Dendritic cell treated with granulocyte-macrophage colony-stimulating factor and Interleukin-4, amounts not matched to agents 40 ng/mL and 50 ng/mL, for 4 days (primary cell): ENCODE measurements at regions not wholly inside any gene's neighbourhood (a gene's known extent, or its start where the extent isn't known, plus 50 kb on each side); places are given as distances from the start of the nearest gene placed in this dataset.

ENCODE experiments used
- H3K27ac Mint-ChIP-seq: one replicate; pipeline ENCODE4 v1.8.0; 2022; ENCODE audit warnings: mild to moderate bottlenecking, mixed read lengths
- H3K27me3 Mint-ChIP-seq: one replicate; pipeline ENCODE4 v1.8.0; 2022; ENCODE audit warnings: mild to moderate bottlenecking, mixed read lengths
- H3K36me3 Mint-ChIP-seq: one replicate; pipeline ENCODE4 v1.8.0; 2022; ENCODE audit warnings: low read depth, mixed read lengths
- H3K4me1 Mint-ChIP-seq: one replicate; pipeline ENCODE4 v1.8.0; 2022; ENCODE audit warnings: low read depth, mixed read lengths
- H3K4me3 Mint-ChIP-seq: one replicate; pipeline ENCODE4 v1.8.0; 2022; ENCODE audit warnings: mild to moderate bottlenecking, moderate library complexity, mixed read lengths
- H3K9me3 Mint-ChIP-seq: one replicate; pipeline ENCODE4 v1.8.0; 2022; ENCODE audit warnings: mixed read lengths
- intact Hi-C: fragments of 100-400 bp; cut with micrococcal nuclease; formaldehyde crosslinking; loops from one replicate; pipeline ENCODE4 v1.15.0; 2022

DNA sequence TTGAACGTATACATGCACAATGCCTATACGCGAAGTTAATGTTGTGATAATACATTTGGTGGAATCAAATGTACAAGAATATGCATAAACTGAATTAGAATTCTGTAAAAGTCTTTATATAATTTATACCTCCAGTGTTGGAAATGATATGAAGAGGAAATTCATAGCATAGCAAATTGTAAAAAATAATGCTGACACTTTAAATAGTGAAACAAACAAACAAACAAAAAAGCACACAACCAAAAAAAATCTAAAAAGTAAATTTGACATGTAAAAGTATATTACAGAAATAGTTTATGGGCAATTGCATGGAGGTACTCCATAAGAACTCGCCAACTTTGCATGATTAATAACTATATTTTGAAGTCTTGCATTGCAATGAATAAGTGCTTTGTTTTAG lies 780.9 kb downstream of the TBC1D32 start:
- no peaks in the 10 kb centered on the region for H3K36me3 Mint-ChIP-seq
- intact Hi-C loops: no loop called here
- no peaks in the 10 kb centered on the region for H3K9me3 Mint-ChIP-seq
- no peaks in the 10 kb centered on the region for H3K4me1 Mint-ChIP-seq
- no peaks in the 10 kb centered on the region for H3K27me3 Mint-ChIP-seq
- no peak overlapping the region for H3K27ac Mint-ChIP-seq
- no peak overlapping the region for H3K4me3 Mint-ChIP-seq

GRCh38 chr6:120545353-120545752 lies 788.9 kb downstream of the TBC1D32 start:
- H3K36me3 Mint-ChIP-seq: no peaks in the 10 kb centered on the region

DNA sequence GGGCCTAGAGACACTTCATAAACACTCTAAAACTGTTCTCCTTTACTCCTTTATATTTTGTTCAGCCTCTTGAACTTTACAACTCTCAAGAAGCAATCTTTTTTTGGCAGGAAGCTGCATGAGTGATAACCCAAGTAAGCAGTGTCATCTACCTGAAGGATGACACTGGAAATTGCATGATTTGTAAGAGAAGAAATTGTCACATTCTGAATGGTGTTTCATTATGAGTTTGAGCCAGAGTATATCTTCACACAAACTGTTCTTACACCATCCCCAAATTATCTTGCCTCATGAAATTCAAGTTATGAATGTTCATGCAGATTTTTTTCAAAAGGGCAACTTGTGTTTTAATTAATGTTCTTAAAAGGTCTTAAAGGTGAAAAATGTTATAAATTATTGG lies 799.3 kb downstream of the TBC1D32 start:
- no peak overlapping the region for H3K27ac Mint-ChIP-seq
- no peak overlapping the region for H3K4me3 Mint-ChIP-seq
- H3K9me3 Mint-ChIP-seq: peaks cover 10% of the 10 kb centered on the region
- no peaks in the 10 kb centered on the region for H3K36me3 Mint-ChIP-seq
- intact Hi-C loops: no loop called here
- no peaks in the 10 kb centered on the region for H3K27me3 Mint-ChIP-seq
- H3K4me1 Mint-ChIP-seq: no peaks in the 10 kb centered on the region

More at GRCh38 chr6:120545353-120545752, 788.9 kb downstream of the TBC1D32 start:
- intact Hi-C loops: no loop called here
- Mint-ChIP-seq H3K9me3 (no peaks in the 10 kb centered on the region), H3K4me1 (no peaks in the 10 kb centered on the region), H3K27ac (no peak overlapping the region), H3K27me3 (no peaks in the 10 kb centered on the region), H3K4me3 (no peak overlapping the region)

DNA sequence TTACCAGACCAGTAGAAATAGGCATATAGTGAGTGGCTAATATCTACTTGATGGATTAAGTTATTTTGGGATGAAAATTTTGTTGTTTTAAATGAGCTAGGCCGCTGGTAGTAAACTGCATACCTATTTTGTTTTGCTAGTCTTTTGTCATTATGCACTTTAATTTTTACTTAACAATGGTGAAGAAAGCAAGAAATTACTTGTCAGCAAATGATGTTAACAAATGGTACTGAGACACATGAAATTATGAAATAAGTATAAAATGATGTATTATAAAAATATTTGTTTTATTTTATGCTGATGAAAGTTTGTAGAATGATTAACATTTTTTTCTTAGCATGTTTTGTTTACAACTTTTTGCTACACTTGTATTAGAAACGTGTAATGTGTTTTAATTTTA lies 807.7 kb downstream of the TBC1D32 start:
- intact Hi-C loops: no loop called here
- no peak overlapping the region for H3K4me3 Mint-ChIP-seq
- no peaks in the 10 kb centered on the region for H3K27me3 Mint-ChIP-seq
- no peak overlapping the region for H3K27ac Mint-ChIP-seq
- H3K9me3 Mint-ChIP-seq: peaks cover 35% of the 10 kb centered on the region
- H3K4me1 Mint-ChIP-seq: no peaks in the 10 kb centered on the region
- H3K36me3 Mint-ChIP-seq: no peaks in the 10 kb centered on the region

- Mint-ChIP-seq H3K27ac (no peak overlapping the region), H3K4me3 (no peak overlapping the region), H3K27me3 (no peaks in the 10 kb centered on the region), H3K4me1 (no peaks in the 10 kb centered on the region), H3K36me3 (no peaks in the 10 kb centered on the region), H3K9me3 (peaks cover 8% of the 10 kb centered on the region)
- intact Hi-C loops: no loop called here
These were observed 819.7 kb downstream of the TBC1D32 start for GRCh38 chr6:120514544-120514943.

DNA sequence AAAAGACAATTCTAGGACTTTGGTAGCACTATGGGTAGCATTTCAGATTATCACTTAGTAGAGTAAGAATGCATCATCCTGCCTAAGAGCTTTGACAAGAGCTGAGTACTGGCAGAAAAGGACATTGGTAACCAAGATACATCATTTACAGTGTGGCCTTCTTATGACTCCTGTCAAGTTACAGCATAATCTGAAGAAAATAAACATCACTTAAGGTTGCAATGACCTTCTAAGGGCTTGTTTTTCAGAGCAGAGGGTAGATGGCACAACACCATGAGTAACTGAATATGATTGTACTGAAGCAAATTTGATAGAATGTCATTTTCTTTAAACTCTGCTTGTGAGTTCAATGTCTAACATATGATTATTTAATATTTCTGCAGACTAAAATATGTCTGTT lies 822.6 kb downstream of the TBC1D32 start:
- Mint-ChIP-seq H3K4me1 (no peaks in the 10 kb centered on the region), H3K36me3 (no peaks in the 10 kb centered on the region), H3K9me3 (peaks cover 25% of the 10 kb centered on the region), H3K27ac (no peak overlapping the region), H3K4me3 (no peak overlapping the region), H3K27me3 (no peaks in the 10 kb centered on the region)
- intact Hi-C loops: no loop called here

DNA sequence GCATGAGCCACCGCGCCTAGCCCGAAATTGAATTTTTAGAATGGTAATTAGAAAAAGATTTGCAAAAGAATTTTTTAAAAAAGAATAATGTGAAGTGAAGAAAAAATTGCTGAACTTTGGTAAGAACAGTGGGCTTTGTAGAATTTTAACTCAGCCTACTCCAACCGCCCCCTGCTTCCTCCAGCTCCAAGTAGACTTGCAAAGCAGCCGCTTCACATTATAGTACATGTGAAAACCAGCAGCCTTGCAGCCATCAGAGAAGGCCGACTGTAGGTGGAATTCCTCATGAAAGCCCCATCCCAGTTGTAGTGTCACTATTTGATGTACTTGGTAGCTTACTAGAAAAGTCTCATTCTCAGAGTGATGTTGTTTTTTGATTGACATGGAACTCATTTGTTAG lies 835.6 kb downstream of the TBC1D32 start:
- H3K27me3 Mint-ChIP-seq: no peaks in the 10 kb centered on the region
- intact Hi-C loops: no loop called here
- no peaks in the 10 kb centered on the region for H3K36me3 Mint-ChIP-seq
- H3K4me3 Mint-ChIP-seq: no peak overlapping the region
- H3K9me3 Mint-ChIP-seq: peaks cover 24% of the 10 kb centered on the region
- no peak overlapping the region for H3K27ac Mint-ChIP-seq
- no peaks in the 10 kb centered on the region for H3K4me1 Mint-ChIP-seq

DNA sequence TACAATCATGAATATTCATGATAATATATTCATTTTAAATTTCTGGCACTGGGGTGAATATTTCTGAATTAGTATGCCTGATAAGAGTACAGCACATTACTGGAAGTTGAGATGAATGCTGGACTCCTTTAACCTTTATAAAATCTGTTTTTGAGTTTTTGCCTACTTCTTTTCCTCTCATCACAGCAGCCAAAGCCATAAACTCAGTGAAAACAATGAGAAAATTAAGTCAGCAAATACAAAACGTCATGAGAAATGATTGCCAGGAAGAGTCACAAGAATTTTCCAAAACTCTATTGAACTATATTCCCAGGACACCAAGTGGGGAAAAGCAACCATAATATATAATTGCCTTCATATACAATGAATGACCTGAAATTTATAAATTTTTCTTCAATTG lies 837.6 kb downstream of the TBC1D32 start:
- no peak overlapping the region for H3K4me3 Mint-ChIP-seq
- H3K4me1 Mint-ChIP-seq: no peaks in the 10 kb centered on the region
- no peaks in the 10 kb centered on the region for H3K27me3 Mint-ChIP-seq
- no peaks in the 10 kb centered on the region for H3K36me3 Mint-ChIP-seq
- no peak overlapping the region for H3K27ac Mint-ChIP-seq
- H3K9me3 Mint-ChIP-seq: peaks cover 21% of the 10 kb centered on the region
- intact Hi-C loops: no loop called here

GRCh38 chr6:120493505-120493904 lies 840.8 kb downstream of the TBC1D32 start:
- intact Hi-C loops: no loop called here
- H3K4me3 Mint-ChIP-seq: no peak overlapping the region
- no peak overlapping the region for H3K27ac Mint-ChIP-seq
- H3K4me1 Mint-ChIP-seq: no peaks in the 10 kb centered on the region
- H3K36me3 Mint-ChIP-seq: no peaks in the 10 kb centered on the region
- H3K9me3 Mint-ChIP-seq: no peaks in the 10 kb centered on the region
- H3K27me3 Mint-ChIP-seq: no peaks in the 10 kb centered on the region

DNA sequence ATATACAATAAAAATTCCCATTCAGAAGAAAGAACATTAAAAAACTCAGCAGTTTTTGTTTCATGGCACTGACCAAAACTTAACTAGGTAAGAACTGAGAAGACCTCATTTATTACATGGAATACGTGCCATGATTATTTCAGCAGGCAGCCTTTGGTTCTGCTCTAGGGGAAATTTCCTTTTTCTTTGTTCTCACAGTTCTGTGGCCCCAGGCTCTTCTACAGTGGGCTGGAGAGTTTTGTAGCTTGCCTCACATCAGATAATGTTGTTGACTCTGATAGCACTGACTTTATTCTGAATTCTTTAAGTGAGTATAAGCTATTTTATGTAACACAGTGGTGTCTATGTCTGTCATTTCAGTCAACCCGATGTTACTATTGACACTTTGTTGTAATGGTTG lies 844.3 kb downstream of the TBC1D32 start:
- no peaks in the 10 kb centered on the region for H3K27me3 Mint-ChIP-seq
- H3K9me3 Mint-ChIP-seq: peaks cover 4% of the 10 kb centered on the region
- no peaks in the 10 kb centered on the region for H3K4me1 Mint-ChIP-seq
- no peak overlapping the region for H3K4me3 Mint-ChIP-seq
- no peaks in the 10 kb centered on the region for H3K36me3 Mint-ChIP-seq
- no peak overlapping the region for H3K27ac Mint-ChIP-seq
- intact Hi-C loops: no loop called here

DNA sequence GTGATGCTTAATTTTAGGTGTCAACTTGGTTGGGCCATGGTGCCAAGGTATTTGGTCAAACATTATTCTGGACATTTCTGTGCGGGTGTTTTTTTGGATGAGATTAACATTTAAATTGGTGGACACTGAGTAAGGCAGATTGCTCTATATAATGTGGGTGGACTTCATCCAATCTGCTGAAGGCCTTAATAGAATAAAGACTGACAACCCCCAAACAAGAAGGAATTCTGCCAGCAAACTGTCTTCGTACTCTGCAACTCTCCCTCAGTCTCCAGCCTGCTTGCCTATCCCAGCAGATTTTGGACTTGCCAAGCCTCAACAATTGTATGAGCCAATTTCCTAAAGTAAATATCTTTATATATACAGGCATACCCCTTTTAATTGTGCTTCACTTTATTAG lies 850.1 kb downstream of the TBC1D32 start:
- Mint-ChIP-seq H3K9me3 (peaks cover 22% of the 10 kb centered on the region), H3K36me3 (no peaks in the 10 kb centered on the region), H3K27me3 (no peaks in the 10 kb centered on the region), H3K27ac (no peak overlapping the region), H3K4me1 (no peaks in the 10 kb centered on the region), H3K4me3 (no peak overlapping the region)
- intact Hi-C loops: no loop called here

DNA sequence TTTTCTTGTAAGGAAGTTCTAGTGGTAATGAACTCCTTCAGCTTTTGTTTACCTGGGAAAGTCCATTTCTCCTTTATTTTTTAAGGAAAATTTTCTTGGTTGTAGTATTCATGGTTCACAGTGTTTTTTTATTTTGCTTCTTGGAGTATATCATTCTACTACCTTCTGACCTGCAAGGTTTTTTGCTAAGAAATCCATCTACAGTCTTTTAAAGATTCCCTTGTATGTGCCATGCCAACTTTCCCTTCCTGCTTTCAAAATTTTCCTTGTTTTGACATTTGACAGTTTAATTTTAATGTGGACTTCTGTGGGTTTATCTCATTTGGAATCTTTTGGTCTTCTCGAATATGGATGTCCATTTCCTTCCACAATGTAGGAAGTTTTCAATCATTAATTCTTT lies 855.6 kb downstream of the TBC1D32 start:
- H3K4me1 Mint-ChIP-seq: no peaks in the 10 kb centered on the region
- H3K27me3 Mint-ChIP-seq: no peaks in the 10 kb centered on the region
- intact Hi-C loops: no loop called here
- H3K9me3 Mint-ChIP-seq: peaks cover 43% of the 10 kb centered on the region
- no peaks in the 10 kb centered on the region for H3K36me3 Mint-ChIP-seq
- no peak overlapping the region for H3K27ac Mint-ChIP-seq
- no peak overlapping the region for H3K4me3 Mint-ChIP-seq

GRCh38 chr6:120473804-120474203 lies 860.5 kb downstream of the TBC1D32 start:
- peaks cover 34% of the 10 kb centered on the region for H3K9me3 Mint-ChIP-seq
- intact Hi-C loops: no loop called here
- no peaks in the 10 kb centered on the region for H3K36me3 Mint-ChIP-seq
- no peak overlapping the region for H3K4me3 Mint-ChIP-seq
- no peaks in the 10 kb centered on the region for H3K4me1 Mint-ChIP-seq
- H3K27ac Mint-ChIP-seq: no peak overlapping the region
- no peaks in the 10 kb centered on the region for H3K27me3 Mint-ChIP-seq

DNA sequence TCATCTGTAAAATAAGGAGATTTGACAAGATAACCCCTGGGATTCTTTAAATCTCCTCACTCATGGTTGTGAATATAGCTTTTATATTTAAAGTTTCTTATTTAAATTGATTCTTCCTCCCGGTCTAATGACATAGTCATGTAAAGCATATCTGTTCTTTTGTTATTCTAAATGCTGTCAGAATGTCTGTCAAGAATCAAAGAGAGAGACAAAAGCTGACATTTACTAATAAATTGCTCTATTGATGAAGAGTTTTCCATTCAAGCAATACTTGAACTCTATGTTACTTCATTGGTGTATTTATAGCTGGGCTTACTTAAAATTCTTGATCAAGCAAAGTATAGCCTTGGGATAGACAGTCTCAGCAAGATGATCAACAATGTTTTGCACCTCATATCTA lies 865.8 kb downstream of the TBC1D32 start:
- no peak overlapping the region for H3K4me3 Mint-ChIP-seq
- H3K27me3 Mint-ChIP-seq: no peaks in the 10 kb centered on the region
- peaks cover 52% of the 10 kb centered on the region for H3K9me3 Mint-ChIP-seq
- no peak overlapping the region for H3K27ac Mint-ChIP-seq
- intact Hi-C loops: no loop called here
- no peaks in the 10 kb centered on the region for H3K36me3 Mint-ChIP-seq
- H3K4me1 Mint-ChIP-seq: no peaks in the 10 kb centered on the region

DNA sequence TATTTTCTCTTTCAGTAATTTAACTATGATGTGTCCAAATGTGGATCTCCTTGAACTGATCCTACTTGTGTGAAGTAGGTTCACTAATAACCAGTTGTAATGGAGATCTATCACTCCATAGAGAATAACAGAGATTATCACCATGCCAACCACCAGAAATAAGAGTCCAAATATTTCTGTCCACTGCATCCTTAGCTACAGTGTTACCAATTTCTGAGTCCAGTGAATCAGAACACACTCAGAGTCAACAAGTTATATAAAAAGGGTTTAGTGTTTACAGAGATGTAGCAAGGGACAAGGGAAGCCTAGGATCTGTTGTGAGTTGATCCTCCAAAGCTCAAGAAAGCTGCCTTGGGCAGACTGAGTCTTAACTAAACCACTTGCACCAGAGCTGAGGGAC lies 882.8 kb downstream of the TBC1D32 start:
- intact Hi-C loops: no loop called here
- Mint-ChIP-seq H3K4me1 (no peaks in the 10 kb centered on the region), H3K27ac (no peak overlapping the region), H3K9me3 (peaks cover 13% of the 10 kb centered on the region), H3K27me3 (no peaks in the 10 kb centered on the region), H3K4me3 (no peak overlapping the region), H3K36me3 (no peaks in the 10 kb centered on the region)

DNA sequence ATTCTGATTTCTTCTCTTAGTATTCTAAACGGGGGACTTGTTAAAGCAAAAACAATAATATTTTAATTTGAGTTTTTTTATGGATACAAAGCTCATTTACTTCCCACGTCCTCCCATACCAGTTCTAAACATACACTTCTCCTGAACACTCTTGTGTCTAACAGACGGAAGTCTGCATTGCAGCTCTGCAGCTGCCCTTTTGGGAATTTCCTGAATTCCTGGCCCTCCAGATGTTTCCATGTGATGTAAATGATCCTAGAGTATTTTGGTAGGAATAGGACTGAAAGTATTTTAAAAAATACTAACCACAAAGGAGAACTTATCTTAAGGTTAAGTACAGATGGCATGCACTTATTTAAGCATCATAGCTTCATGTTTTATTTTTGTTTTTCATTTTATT lies 886.7 kb downstream of the TBC1D32 start:
- Mint-ChIP-seq H3K27ac (no peak overlapping the region), H3K27me3 (no peaks in the 10 kb centered on the region), H3K36me3 (no peaks in the 10 kb centered on the region), H3K9me3 (peaks cover 3% of the 10 kb centered on the region), H3K4me1 (no peaks in the 10 kb centered on the region), H3K4me3 (no peak overlapping the region)
- intact Hi-C loops: no loop called here
